SU-DHL-6 (cell line): ENCODE measurements at regions not wholly inside any gene's neighbourhood (a gene's known extent, or its start where the extent isn't known, plus 50 kb on each side); places are given as distances from the start of the nearest gene placed in this dataset.

Experiments used
- CTCF ChIP-seq: fragments of 200-600 bp; sonication (generic); IDR thresholded peaks from one replicate; pipeline ENCODE4 v1.5.1; 2017; ENCODE audit warnings: antibody characterized with exemption, mild to moderate bottlenecking, low read length, moderate library complexity; ENCODE audit not compliant: insufficient read depth, poor library complexity, severe bottlenecking
- EZH2phosphoT487 ChIP-seq: fragments of 200-600 bp; sonication (generic), shearing (Covaris generic); conservative IDR thresholded peaks from 2 replicates; pipeline ENCODE4 v1.6.1; 2018; ENCODE audit warnings: mild to moderate bottlenecking, antibody characterized with exemption, low read length, moderate library complexity, mixed read lengths

- no peak for TF ChIP-seq CTCF
- no peak for TF ChIP-seq EZH2phosphoT487
These were observed 58.7 kb upstream of the FAM83B start for GRCh38 chr6:54787825-54788224.
